GM18502 (cell line): ENCODE measurements at regions not wholly inside any gene's neighbourhood (a gene's known extent, or its start where the extent isn't known, plus 50 kb on each side); places are given as distances from the start of the nearest gene placed in this dataset.
"Not testable (repeated sequence)": the region's sequence is repeated elsewhere in the genome, so short reads cannot be mapped to it uniquely, and the experiment has no call there.

Source experiments
- ATAC-seq: cut with Tn5 transposase; IDR thresholded peaks from one replicate; pipeline ENCODE4 v1.9.1; 2021; ENCODE audit warnings: mild to moderate bottlenecking; ENCODE audit not compliant: unreplicated experiment, poor library complexity

DNA sequence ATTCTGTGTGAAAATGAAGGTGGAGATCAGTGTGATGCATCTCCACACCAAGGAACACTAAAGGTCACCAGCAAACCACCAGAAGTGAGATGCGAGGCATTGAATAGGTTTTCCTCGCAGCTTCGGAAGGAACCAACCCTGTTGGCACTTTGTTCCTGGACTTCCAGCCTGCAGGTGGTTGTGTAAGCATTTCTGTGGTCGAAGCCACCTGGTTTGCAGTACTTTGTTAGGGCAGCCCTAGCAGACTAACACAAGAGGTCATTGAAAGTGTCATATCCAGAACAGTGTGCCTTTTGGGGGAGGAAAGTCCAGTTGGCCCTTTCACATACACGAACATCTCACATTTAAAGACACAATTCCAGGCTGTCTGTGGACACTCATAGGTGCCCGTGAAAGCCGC, 237.2 kb upstream of the PLGLB1 start:
- not testable (repeated sequence) for ATAC-seq

DNA sequence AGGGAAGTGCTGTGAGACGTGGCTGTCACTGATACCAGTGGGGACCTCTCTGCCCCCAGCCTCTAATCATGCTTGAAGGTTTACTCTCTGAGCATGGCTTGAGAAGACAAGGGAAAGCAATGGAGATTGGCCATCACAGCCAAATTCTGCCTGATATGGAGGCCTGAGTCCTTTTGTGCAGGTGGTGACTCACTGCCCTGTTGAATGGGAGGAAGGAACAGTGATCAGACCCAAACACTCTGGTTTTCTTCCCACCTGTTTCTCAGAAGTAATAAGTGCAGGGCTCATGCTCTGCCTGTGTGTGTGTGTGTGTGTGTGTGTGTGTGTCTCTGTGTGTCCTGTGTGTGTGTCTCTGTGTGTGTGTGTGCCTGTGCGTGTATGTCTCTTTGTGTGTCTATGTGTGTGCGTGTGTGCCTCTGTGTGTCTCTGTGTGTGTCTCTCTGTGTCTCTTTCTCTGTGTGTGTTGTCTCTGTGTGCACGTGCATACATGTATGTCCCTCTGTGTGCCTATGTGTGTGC, 240.6 kb upstream of the PLGLB1 start:
- ATAC-seq, result not testable (repeated sequence)

- not testable (repeated sequence) for ATAC-seq
These were observed 242.3 kb upstream of the PLGLB1 start for GRCh38 chr2:87263868-87264518.

DNA sequence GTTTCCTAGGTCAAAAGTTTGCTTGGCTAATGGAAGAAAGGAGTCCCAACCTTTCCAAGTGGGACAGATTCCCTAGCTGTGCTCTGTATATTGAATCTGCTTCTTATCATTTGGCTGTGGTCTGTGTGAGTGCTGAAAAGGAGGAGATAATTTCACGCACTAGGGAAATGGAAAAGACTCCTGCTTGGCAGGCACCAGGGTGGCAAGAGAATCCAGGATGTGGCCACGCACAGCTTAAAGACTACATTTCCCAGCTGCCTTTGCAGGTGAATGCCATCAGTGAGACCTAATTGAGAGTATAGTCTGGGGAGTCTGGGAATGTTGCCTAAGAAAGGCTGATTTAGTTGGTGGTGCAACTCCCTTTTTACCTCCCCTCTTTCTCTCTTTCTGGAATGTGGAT, 253.5 kb upstream of the PLGLB1 start:
- ATAC-seq, result not testable (repeated sequence)

- ATAC-seq, result not testable (repeated sequence)
These were observed 254.5 kb upstream of the PLGLB1 start for GRCh38 chr2:87275974-87276629.

- not testable (repeated sequence) for ATAC-seq
These were observed 255.0 kb upstream of the PLGLB1 start for GRCh38 chr2:87276673-87277072.

- ATAC-seq, result not testable (repeated sequence)
These were observed 256.1 kb upstream of the PLGLB1 start for GRCh38 chr2:87277734-87278133.

GRCh38 chr2:87280596-87281355, 259.1 kb upstream of the PLGLB1 start:
- not testable (repeated sequence) for ATAC-seq

DNA sequence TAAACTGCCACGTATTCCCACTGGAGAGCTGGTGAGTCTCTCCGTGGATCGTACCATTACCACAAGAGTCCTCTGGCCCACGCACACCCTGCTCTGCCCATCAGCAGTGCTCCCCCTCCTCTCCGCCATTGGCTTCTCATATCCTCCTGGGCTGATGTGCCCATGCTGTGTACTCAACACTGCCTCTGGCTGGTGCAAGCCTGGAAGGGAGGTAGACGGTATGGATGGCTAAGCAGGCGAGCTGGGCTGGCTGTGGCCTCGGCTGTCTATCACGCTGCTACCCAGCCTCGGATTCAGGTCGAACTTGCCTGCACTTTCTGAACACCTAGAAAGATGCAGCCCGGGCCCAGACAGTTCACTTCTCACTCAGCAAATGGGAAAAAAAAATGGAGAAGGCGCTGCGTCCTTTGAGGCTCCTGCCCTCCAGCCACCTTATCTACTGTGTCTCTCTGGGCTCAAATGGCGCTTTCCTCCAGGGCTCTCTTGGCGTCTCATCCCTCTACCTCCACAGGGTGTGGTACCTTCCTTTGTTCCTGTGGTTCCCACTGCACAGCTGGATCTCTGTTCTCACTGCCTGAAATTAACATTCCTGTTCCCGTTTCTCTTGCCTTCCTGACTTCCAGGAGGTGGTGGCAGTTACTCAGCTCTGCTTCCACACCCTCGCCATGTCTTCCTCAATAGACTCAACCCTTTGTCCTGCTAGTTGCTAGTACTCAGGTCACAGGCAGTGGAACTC, 262.3 kb upstream of the PLGLB1 start:
- ATAC-seq, result not testable (repeated sequence)

DNA sequence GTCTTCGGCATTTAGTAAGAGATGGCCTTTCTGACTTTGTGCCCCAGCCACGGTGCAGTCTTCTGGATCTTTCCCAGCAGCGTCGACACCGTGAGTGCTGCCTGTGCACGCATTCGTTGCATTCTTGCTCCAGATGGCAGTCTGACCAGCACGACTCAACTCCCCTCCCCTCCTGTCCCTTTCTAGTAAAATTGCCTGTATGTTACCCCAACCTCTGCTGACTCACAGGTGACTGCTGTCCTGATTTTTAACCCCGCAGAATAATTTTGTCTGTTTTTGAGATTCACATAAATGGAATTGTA, 262.8 kb upstream of the PLGLB1 start:
- ATAC-seq, result not testable (repeated sequence)

DNA sequence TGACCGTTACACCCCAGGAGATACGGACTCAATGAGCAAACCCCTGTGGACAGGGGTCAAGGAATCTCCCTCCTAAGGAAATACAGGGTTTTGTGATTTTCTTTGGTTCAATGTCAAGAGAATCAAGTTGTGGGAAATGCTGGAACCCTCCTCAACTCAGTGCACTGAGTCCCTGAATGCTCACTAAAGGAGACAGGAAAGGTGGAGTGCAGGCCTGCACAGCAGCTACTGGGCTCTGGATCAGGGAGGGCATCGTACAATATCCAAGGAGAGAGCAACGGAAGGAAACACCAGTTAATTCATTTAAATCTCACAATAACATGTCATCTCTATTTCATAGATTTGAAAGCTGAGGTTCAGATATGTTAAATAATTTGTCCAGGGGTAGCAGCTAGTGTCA, 263.5 kb upstream of the PLGLB1 start:
- not testable (repeated sequence) for ATAC-seq

- peak; percentile 88 for ATAC-seq
These were observed 269.1 kb upstream of the PLGLB1 start for GRCh38 chr2:87290566-87291307.

DNA sequence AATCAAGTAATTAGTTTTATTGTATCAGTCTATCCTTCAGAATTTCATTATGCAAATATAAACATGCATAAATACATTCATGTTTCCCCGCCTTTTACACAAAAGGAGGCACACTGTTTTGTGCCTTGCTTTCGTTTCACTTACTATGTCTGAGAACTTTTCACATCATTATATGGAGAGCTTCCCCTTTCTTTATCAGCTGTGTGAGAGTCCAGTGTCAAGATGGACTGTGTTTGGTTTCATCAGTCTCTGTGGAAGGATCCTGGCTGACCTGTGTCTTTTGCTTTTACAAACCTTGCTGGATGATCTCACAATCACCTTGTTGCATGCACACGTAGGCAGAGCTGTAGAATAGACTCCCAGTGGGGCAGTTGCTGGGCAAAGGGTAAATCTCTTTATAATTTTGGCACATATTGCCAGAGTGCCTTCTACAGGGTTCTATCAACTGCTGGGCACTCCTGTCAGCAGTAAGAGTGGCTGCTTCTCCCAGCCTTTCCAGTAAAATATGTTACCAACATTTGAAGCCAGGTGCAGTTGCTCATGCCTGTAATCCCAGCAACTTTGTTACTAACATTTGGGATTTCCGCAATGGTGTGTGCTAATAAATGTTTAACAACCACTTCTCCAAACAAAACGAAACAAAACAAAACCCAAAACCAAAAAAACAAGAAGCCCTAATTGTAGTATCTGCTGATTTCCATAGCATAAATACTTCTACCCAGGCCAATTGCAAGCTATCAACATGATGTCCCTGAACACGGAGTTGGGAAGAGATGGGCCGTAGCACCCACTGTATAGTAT, 270.0 kb upstream of the PLGLB1 start:
- ATAC-seq, result not testable (repeated sequence)

DNA sequence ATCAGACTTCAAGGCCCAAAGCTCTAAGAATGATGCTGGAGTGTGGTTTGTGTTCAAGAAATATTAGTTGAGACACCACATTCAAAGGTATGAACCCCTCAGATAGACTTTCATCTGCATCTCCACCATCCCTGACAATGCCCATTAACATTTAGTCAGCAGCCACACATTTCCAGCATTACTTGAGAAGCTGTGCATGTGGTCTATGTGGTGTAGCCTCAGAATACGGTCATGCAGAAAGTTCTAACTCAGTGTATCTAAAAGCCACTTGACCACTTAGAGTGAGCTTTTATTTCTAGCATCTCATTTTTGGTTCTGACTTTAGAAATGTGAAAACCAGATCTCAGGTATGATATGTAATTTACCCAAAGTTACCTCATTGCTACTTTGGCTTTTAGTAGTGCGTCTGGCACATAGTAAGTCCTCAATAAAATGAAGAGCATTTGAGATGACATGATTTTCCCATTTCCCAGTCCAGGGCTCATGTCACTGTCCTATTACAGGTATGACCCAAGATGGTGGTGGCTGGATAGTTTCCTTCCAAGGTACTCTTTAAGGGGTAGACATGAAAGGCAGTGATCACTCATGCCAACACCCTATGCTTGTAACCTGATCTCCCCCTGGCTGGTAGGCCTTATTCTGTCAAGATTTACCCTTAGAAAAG, 272.4 kb upstream of the PLGLB1 start:
- not testable (repeated sequence) for ATAC-seq

- ATAC-seq, result not testable (repeated sequence)
These were observed 273.5 kb upstream of the PLGLB1 start for GRCh38 chr2:87295135-87295534.

DNA sequence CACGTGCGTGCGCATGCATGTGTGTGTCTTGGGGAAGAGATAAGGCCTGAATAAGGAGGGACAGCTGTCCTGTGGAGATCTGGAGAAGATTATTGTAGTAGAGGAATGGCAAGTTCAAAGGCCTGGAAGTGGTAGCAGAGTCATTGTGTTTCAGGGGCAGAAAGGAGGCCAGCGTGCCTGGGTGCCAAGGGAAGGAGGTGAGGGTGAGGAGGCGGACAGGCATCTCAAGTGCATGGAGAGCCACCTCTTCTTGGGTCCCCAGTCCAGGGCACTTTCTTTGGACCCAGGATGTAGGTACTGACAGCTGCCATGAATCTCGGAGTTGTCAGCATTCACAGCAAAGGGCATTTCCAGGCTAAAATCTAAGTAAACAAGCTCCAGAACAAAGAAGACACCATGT, 279.7 kb upstream of the PLGLB1 start:
- not testable (repeated sequence) for ATAC-seq

DNA sequence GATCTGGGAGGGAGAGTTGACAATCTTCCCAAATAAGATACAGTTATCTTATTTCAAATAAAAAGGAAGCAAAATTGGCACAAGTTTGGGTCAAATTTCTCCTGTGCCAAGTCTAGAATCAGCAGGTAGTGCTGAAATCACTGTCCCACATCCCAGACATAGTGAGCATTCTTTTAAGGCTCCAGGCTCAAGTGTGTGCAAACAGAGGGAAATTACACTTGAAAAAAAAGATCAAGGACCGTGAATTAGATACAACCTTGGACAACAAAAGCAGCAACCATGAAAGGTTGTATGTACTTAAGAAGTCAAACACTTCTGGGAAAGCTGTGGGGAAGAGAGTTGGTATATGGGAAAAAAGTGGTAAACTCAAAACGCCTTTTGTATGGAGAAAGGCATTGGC, 280.2 kb upstream of the PLGLB1 start:
- ATAC-seq, result not testable (repeated sequence)

GRCh38 chr2:87308621-87309020, 287.0 kb upstream of the PLGLB1 start:
- not testable (repeated sequence) for ATAC-seq
